DND-41 (cell line): ENCODE measurements at regions not wholly inside any gene's neighbourhood (a gene's known extent, or its start where the extent isn't known, plus 50 kb on each side); places are given as distances from the start of the nearest gene placed in this dataset.

Source experiments
- CTCF ChIP-seq: IDR thresholded peaks from 2 replicates; pipeline ENCODE4 v1.5.1; 2012; ENCODE audit warnings: borderline replicate concordance, low read length, moderate library complexity, mild to moderate bottlenecking; ENCODE audit not compliant: poor library complexity, severe bottlenecking; ENCODE audit errors: extremely low read depth
- EZH2 ChIP-seq: IDR thresholded peaks from 3 replicates; pipeline ENCODE4 v1.6.1; 2012; ENCODE audit warnings: borderline replicate concordance, low read depth, mild to moderate bottlenecking, moderate library complexity, low read length, inconsistent platforms; ENCODE audit not compliant: severe bottlenecking

GRCh38 chr7:116377721-116378120, 121.8 kb upstream of the CAV2 start:
- TF ChIP-seq CTCF (no peak), EZH2 (no peak)
